Loucy (cell line): ENCODE measurements at regions not wholly inside any gene's neighbourhood (a gene's known extent, or its start where the extent isn't known, plus 50 kb on each side); places are given as distances from the start of the nearest gene placed in this dataset.

Source experiments
- H2AFZ ChIP-seq: fragments of 200-600 bp; sonication (generic); 2 replicates; pipeline ENCODE4 v1.6.0; 2016; ENCODE audit warnings: antibody characterized with exemption, mild to moderate bottlenecking, low read length, moderate library complexity
- H3F3A ChIP-seq: fragments of 200-600 bp; 2 replicates; pipeline ENCODE4 v1.6.0; 2016; ENCODE audit warnings: antibody characterized with exemption, low read depth, mild to moderate bottlenecking
- H3K27me3 ChIP-seq: fragments of 200-600 bp; sonication (generic); 2 replicates; pipeline ENCODE4 v1.6.1; 2014; ENCODE audit warnings: low read length, mild to moderate bottlenecking; ENCODE audit not compliant: insufficient read depth, poor library complexity, severe bottlenecking
- H3K36me3 ChIP-seq: fragments of 200-600 bp; sonication (generic); 2 replicates; pipeline ENCODE4 v1.6.1; 2016; ENCODE audit warnings: low read length; ENCODE audit not compliant: insufficient read depth
- H3K4me1 ChIP-seq: fragments of 200-600 bp; sonication (generic); 2 replicates; pipeline ENCODE4 v1.5.1; 2014; ENCODE audit warnings: low read length, mild to moderate bottlenecking; ENCODE audit not compliant: insufficient read depth, poor library complexity, severe bottlenecking
- H3K4me2 ChIP-seq: fragments of 200-600 bp; sonication (generic); 2 replicates; pipeline ENCODE4 v1.6.0; 2014; ENCODE audit warnings: antibody characterized with exemption, low read length, low read depth, mild to moderate bottlenecking; ENCODE audit not compliant: poor library complexity, severe bottlenecking
- H3K4me3 ChIP-seq: fragments of 200-600 bp; sonication (generic); 2 replicates; pipeline ENCODE4 v1.5.1; 2014; ENCODE audit warnings: low read length, mild to moderate bottlenecking, mixed read lengths; ENCODE audit not compliant: poor library complexity, severe bottlenecking
- H3K79me2 ChIP-seq: fragments of 200-600 bp; sonication (generic); 2 replicates; pipeline ENCODE4 v1.6.1; 2014; ENCODE audit warnings: low read length; ENCODE audit not compliant: insufficient read depth
- H3K9ac ChIP-seq: fragments of 200-600 bp; sonication (generic); 2 replicates; pipeline ENCODE4 v1.6.0; 2014; ENCODE audit warnings: mild to moderate bottlenecking, low read depth, low read length, moderate library complexity; ENCODE audit not compliant: poor library complexity, severe bottlenecking
- H3K9me2 ChIP-seq: fragments of 200-600 bp; sonication (generic); replicated peaks from 2 replicates; pipeline ENCODE4 v1.6.1; 2016; ENCODE audit warnings: low read depth, low read length, mixed read lengths
- H3K9me3 ChIP-seq: fragments of 200-600 bp; sonication (generic); 2 replicates; pipeline ENCODE4 v1.6.1; 2014; ENCODE audit warnings: mild to moderate bottlenecking, antibody characterized with exemption, low read length, low read depth; ENCODE audit not compliant: insufficient read depth
- H4K20me1 ChIP-seq: fragments of 200-600 bp; sonication (generic); 2 replicates; pipeline ENCODE4 v1.6.0; 2014; ENCODE audit warnings: antibody characterized with exemption, low read length, mild to moderate bottlenecking; ENCODE audit not compliant: insufficient read depth, poor library complexity, severe bottlenecking
- CTCF ChIP-seq: fragments of 200-600 bp; sonication (generic); conservative IDR thresholded peaks from 2 replicates; pipeline ENCODE4 v1.5.1; 2014; ENCODE audit warnings: mild to moderate bottlenecking, antibody characterized with exemption, low read length
- EZH2phosphoT487 ChIP-seq: fragments of 200-600 bp; IDR thresholded peaks from 2 replicates; pipeline ENCODE4 v1.6.1; 2018; ENCODE audit warnings: antibody characterized with exemption, mild to moderate bottlenecking, moderate library complexity, borderline replicate concordance

GRCh38 chr6:91155129-91155785, 568.4 kb upstream of the MAP3K7 start:
- Histone ChIP-seq H3K4me2 (no peak overlapping the region), H3K9ac (no peak overlapping the region)

GRCh38 chr6:91152824-91153223, 566.0 kb upstream of the MAP3K7 start:
- TF ChIP-seq EZH2phosphoT487, result no peak
- no peak for TF ChIP-seq CTCF
- H3K4me2 ChIP-seq, result no peak overlapping the region
- no peaks in the 10 kb centered on the region for H3K4me1 ChIP-seq

More at GRCh38 chr6:91155129-91155785, 568.4 kb upstream of the MAP3K7 start:
- no peaks in the 10 kb centered on the region for H4K20me1 ChIP-seq
- no peaks in the 10 kb centered on the region for H3K27me3 ChIP-seq
- no peaks in the 10 kb centered on the region for H3F3A ChIP-seq
- no peak overlapping the region for H3K4me3 ChIP-seq
- H3K9me2 ChIP-seq, result no peaks in the 10 kb centered on the region
- H3K79me2 ChIP-seq, result no peaks in the 10 kb centered on the region
- H2AFZ ChIP-seq, result no peak overlapping the region
- H3K36me3 ChIP-seq, result no peaks in the 10 kb centered on the region
- no peaks in the 10 kb centered on the region for H3K9me3 ChIP-seq
- H3K4me1 ChIP-seq, result no peaks in the 10 kb centered on the region
- no peak for TF ChIP-seq CTCF
- TF ChIP-seq EZH2phosphoT487, result no peak

GRCh38 chr6:91149956-91150705, 563.3 kb upstream of the MAP3K7 start:
- TF ChIP-seq CTCF, result no peak
- no peaks in the 10 kb centered on the region for H3K79me2 ChIP-seq
- no peak overlapping the region for H2AFZ ChIP-seq

More at GRCh38 chr6:91152824-91153223, 566.0 kb upstream of the MAP3K7 start:
- Histone ChIP-seq H3K36me3 (no peaks in the 10 kb centered on the region), H4K20me1 (no peaks in the 10 kb centered on the region), H3K9ac (no peak overlapping the region), H3K27me3 (no peaks in the 10 kb centered on the region), H2AFZ (no peak overlapping the region), H3K9me2 (no peaks in the 10 kb centered on the region), H3K79me2 (no peaks in the 10 kb centered on the region), H3K9me3 (no peaks in the 10 kb centered on the region), H3F3A (no peaks in the 10 kb centered on the region), H3K4me3 (no peak overlapping the region)

More at GRCh38 chr6:91149956-91150705, 563.3 kb upstream of the MAP3K7 start:
- Histone ChIP-seq H3K4me2 (no peak overlapping the region), H3K9me2 (no peaks in the 10 kb centered on the region), H3K4me3 (no peak overlapping the region), H3K36me3 (no peaks in the 10 kb centered on the region), H3K9ac (no peak overlapping the region), H3K9me3 (no peaks in the 10 kb centered on the region), H3K27me3 (no peaks in the 10 kb centered on the region), H3F3A (no peaks in the 10 kb centered on the region), H4K20me1 (no peaks in the 10 kb centered on the region), H3K4me1 (no peaks in the 10 kb centered on the region)
